Choroid plexus epithelial cell (primary cell): ENCODE measurements at regions not wholly inside any gene's neighbourhood (a gene's known extent, or its start where the extent isn't known, plus 50 kb on each side); places are given as distances from the start of the nearest gene placed in this dataset.

Experiments
- DNase-seq: peaks from one replicate; pipeline ENCODE4 v3.0.0-alpha.2; 2010; ENCODE audit warnings: low read depth
- H3K4me3 ChIP-seq: 2 replicates; pipeline ENCODE4 v1.5.1; 2011; ENCODE audit warnings: low read depth, mild to moderate bottlenecking, control low read depth, low read length, moderate library complexity
- CTCF ChIP-seq: conservative IDR thresholded peaks from 2 replicates; pipeline ENCODE4 v1.5.1; 2011; ENCODE audit warnings: low read depth, mild to moderate bottlenecking, control low read depth, inconsistent platforms, low read length, moderate library complexity

- no peak for DNase-seq
- TF ChIP-seq CTCF = peak; percentile 45
Observed at GRCh38 chr11:43579171-43579918, 101.2 kb upstream of the HSD17B12 start.

GRCh38 chr11:43579919-43580276, 100.6 kb upstream of the HSD17B12 start:
- DNase-seq = no peak
- peak overlapping the region; percentile 53 for H3K4me3 ChIP-seq
- TF ChIP-seq CTCF = no peak

More at GRCh38 chr11:43579171-43579918, 101.2 kb upstream of the HSD17B12 start:
- peak overlapping the region; percentile 53 for H3K4me3 ChIP-seq

- peak overlapping the region; percentile 18 for H3K4me3 ChIP-seq
Observed at GRCh38 chr11:43580735-43581369, 99.7 kb upstream of the HSD17B12 start.

GRCh38 chr11:43581370-43582023, 99.0 kb upstream of the HSD17B12 start:
- TF ChIP-seq CTCF = no peak
- H3K4me3 ChIP-seq = no peak overlapping the region
- DNase-seq = no peak

More at GRCh38 chr11:43580735-43581369, 99.7 kb upstream of the HSD17B12 start:
- TF ChIP-seq CTCF = no peak
- no peak for DNase-seq

GRCh38 chr11:43582024-43582862, 98.3 kb upstream of the HSD17B12 start:
- no peak for DNase-seq
- no peak overlapping the region for H3K4me3 ChIP-seq
- TF ChIP-seq CTCF = no peak

GRCh38 chr11:43582863-43583462, 97.6 kb upstream of the HSD17B12 start:
- DNase-seq = no peak
- H3K4me3 ChIP-seq = no peak overlapping the region
- no peak for TF ChIP-seq CTCF
